HG03378 (cell line): ENCODE measurements at regions not wholly inside any gene's neighbourhood (a gene's known extent, or its start where the extent isn't known, plus 50 kb on each side); places are given as distances from the start of the nearest gene placed in this dataset.

Source experiments
- ATAC-seq: cut with Tn5 transposase; IDR thresholded peaks from one replicate; pipeline ENCODE4 v1.9.1; 2021; ENCODE audit warnings: mild to moderate bottlenecking, moderate library complexity; ENCODE audit not compliant: unreplicated experiment

- ATAC-seq: peak; percentile 72
Measured at GRCh38 chr6:130314271-130314670, 51.5 kb upstream of the TMEM200A start.

GRCh38 chr6:130313206-130313605 is 52.6 kb upstream of the TMEM200A start:
- no peak for ATAC-seq

GRCh38 chr6:130309028-130309427 is 56.8 kb upstream of the TMEM200A start:
- ATAC-seq: no peak

- no peak for ATAC-seq
Measured at GRCh38 chr6:130307752-130308361, 58.0 kb upstream of the TMEM200A start.

GRCh38 chr6:130306377-130306776 is 59.4 kb upstream of the TMEM200A start:
- no peak for ATAC-seq

- ATAC-seq: no peak
Measured at GRCh38 chr6:130303431-130303830, 62.4 kb upstream of the TMEM200A start.

- no peak for ATAC-seq
Measured at GRCh38 chr6:130298258-130298657, 67.6 kb upstream of the TMEM200A start.

- no peak for ATAC-seq
Measured at GRCh38 chr6:130296854-130297253, 69.0 kb upstream of the TMEM200A start.

- ATAC-seq: peak; percentile 67
Measured at GRCh38 chr6:130293800-130294199, 71.0 kb upstream of the SAMD3 start.

- no peak for ATAC-seq
Measured at GRCh38 chr6:130288065-130288464, 65.3 kb upstream of the SAMD3 start.

- ATAC-seq: peak; percentile 82
Measured at GRCh38 chr6:130282234-130282995, 59.7 kb upstream of the SAMD3 start.

- ATAC-seq: no peak
Measured at GRCh38 chr6:130276507-130276906, 53.8 kb upstream of the SAMD3 start.

GRCh38 chr6:130274007-130274406 is 51.3 kb upstream of the SAMD3 start:
- no peak for ATAC-seq
